H1 (cell line): ENCODE measurements at regions not wholly inside any gene's neighbourhood (a gene's known extent, or its start where the extent isn't known, plus 50 kb on each side); places are given as distances from the start of the nearest gene placed in this dataset.

Experiments used
- CTCF ChIA-PET: fragments of 300-600 bp; sonication (Branson Sonifier 250); formaldehyde crosslinking; loops from one replicate; lab custom pipeline; 2021; ENCODE audit not compliant: partially characterized antibody; lab: Charles Lee
- POLR2A ChIA-PET: fragments of 300-600 bp; sonication (Branson Sonifier 250); formaldehyde crosslinking; loops from one replicate; lab custom pipeline; 2021; ENCODE audit warnings: inconsistent platforms; ENCODE audit not compliant: partially characterized antibody; lab: Charles Lee
- DNase-seq, 2 experiments: peaks; one replicate each; pipeline versions ENCODE4 v3.0.0 to v3.0.0-alpha.2; 2010 to 2022; ENCODE audit warnings: low spot score in 2 of 2, low read depth in 1 of 2, mixed read lengths in 1 of 2
- FAIRE-seq: peaks from 2 replicates; lab custom pipeline; 2011; peaks lifted over from hg19 to GRCh38; lab: Jason Lieb, UNC
- H2AFZ ChIP-seq: 2 replicates; pipeline ENCODE4 v1.8.1; 2012; ENCODE audit warnings: low read length, inconsistent platforms
- H2AK5ac ChIP-seq: 2 replicates; pipeline ENCODE4 v1.6.1; 2013; ENCODE audit warnings: low read depth, low read length
- H2BK120ac ChIP-seq: replicated peaks from 2 replicates; pipeline ENCODE3; 2013; ENCODE audit warnings: low read depth, low read length, inconsistent platforms
- H2BK12ac ChIP-seq: 2 replicates; pipeline ENCODE4 v1.6.1; 2013; ENCODE audit warnings: low read depth, low read length
- H2BK15ac ChIP-seq: 2 replicates; pipeline ENCODE4 v1.6.1; 2013; ENCODE audit warnings: low read length
- H2BK20ac ChIP-seq: 2 replicates; pipeline ENCODE4 v1.6.1; 2013; ENCODE audit warnings: low read length
- H2BK5ac ChIP-seq: 2 replicates; pipeline ENCODE4 v1.6.1; 2013; ENCODE audit warnings: low read depth, low read length
- H3K14ac ChIP-seq: 2 replicates; pipeline ENCODE4 v1.6.1; 2013; ENCODE audit warnings: inconsistent platforms; ENCODE audit not compliant: insufficient read length
- H3K18ac ChIP-seq: 2 replicates; pipeline ENCODE4 v1.6.1; 2013; ENCODE audit warnings: low read length; ENCODE audit errors: extremely low read depth
- H3K23ac ChIP-seq: 2 replicates; pipeline ENCODE4 v1.6.1; 2013; ENCODE audit warnings: inconsistent platforms; ENCODE audit not compliant: insufficient read length
- H3K23me2 ChIP-seq: 2 replicates; pipeline ENCODE4 v1.6.1; 2013; ENCODE audit warnings: low read depth, low read length
- H3K27ac ChIP-seq: 2 replicates; pipeline ENCODE4 v1.6.1; 2011; ENCODE audit warnings: low read depth, low read length, inconsistent platforms
- H3K27me3 ChIP-seq, 4 experiments: replicated peaks in 1 of 4; 1 replicate in 1 of 4; 2 replicates in 3 of 4; pipeline versions ENCODE4 v1.6.1 to v1.8.1; 2011 to 2013; ENCODE audit warnings: low read length in 3 of 4, mild to moderate bottlenecking in 3 of 4, inconsistent platforms in 2 of 4, mixed read lengths in 2 of 4, moderate library complexity in 1 of 4; ENCODE audit not compliant: control insufficient read depth in 3 of 4, insufficient read depth in 3 of 4; ENCODE audit errors: extremely low read depth in 1 of 4
- H3K36me3 ChIP-seq, 4 experiments: 2 replicates each; pipeline versions ENCODE4 v1.6.1 to v1.8.1; 2011 to 2013; ENCODE audit warnings: mild to moderate bottlenecking in 4 of 4, low read length in 3 of 4, moderate library complexity in 2 of 4, control low read depth in 1 of 4, inconsistent platforms in 1 of 4; ENCODE audit not compliant: insufficient read depth in 4 of 4, control insufficient read depth in 2 of 4
- H3K4ac ChIP-seq: replicated peaks from 2 replicates; pipeline ENCODE3; 2013; ENCODE audit warnings: low read length, low read depth, mixed read lengths, inconsistent platforms; ENCODE audit not compliant: insufficient read length
- H3K4me1 ChIP-seq, 4 experiments: replicated peaks in 1 of 4; 1 replicate in 1 of 4; 2 replicates in 3 of 4; pipeline versions ENCODE4 v1.6.1 to v1.8.1; 2011 to 2013; ENCODE audit warnings: low read length in 3 of 4, inconsistent platforms in 2 of 4, mixed read lengths in 1 of 4; ENCODE audit not compliant: insufficient read depth in 4 of 4, control insufficient read depth in 3 of 4
- H3K4me2 ChIP-seq, 2 experiments: 2 replicates each; pipeline versions ENCODE4 v1.6.1 to v1.8.1; 2011 to 2013; ENCODE audit warnings: low read depth in 2 of 2, low read length in 2 of 2, control low read depth in 1 of 2, inconsistent platforms in 1 of 2, mild to moderate bottlenecking in 1 of 2; ENCODE audit not compliant: insufficient read depth in 1 of 2
- H3K4me3 ChIP-seq, 4 experiments: fragments of 200-600, 300-600 bp in 1 of 4; sonication (generic), shearing (Covaris generic), sonication (Bioruptor Twin) in 1 of 4; 2 replicates each; pipeline versions ENCODE4 v1.5.1 to v1.8.1; 2011 to 2016; ENCODE audit warnings: low read length in 4 of 4, low read depth in 3 of 4, control low read depth in 2 of 4, inconsistent platforms in 2 of 4, mild to moderate bottlenecking in 2 of 4, mixed read lengths in 1 of 4, moderate library complexity in 1 of 4; ENCODE audit not compliant: insufficient read depth in 2 of 4; ENCODE audit errors: extremely low read depth in 1 of 4
- H3K56ac ChIP-seq: replicated peaks from 2 replicates; pipeline ENCODE3; 2013; ENCODE audit warnings: low read depth, mild to moderate bottlenecking, mixed read lengths, low read length, inconsistent platforms; ENCODE audit not compliant: insufficient read length
- H3K79me1 ChIP-seq: 2 replicates; pipeline ENCODE4 v1.6.1; 2013; ENCODE audit warnings: low read depth, low read length, control low read depth
- H3K79me2 ChIP-seq, 2 experiments: 2 replicates each; pipeline versions ENCODE4 v1.6.1 to v1.8.1; 2012 to 2013; ENCODE audit warnings: low read length in 2 of 2, mild to moderate bottlenecking in 2 of 2, inconsistent platforms in 1 of 2; ENCODE audit not compliant: insufficient read depth in 2 of 2, control insufficient read depth in 1 of 2
- H3K9ac ChIP-seq, 4 experiments: replicated peaks in 1 of 4; 1 replicate in 1 of 4; 2 replicates in 3 of 4; pipeline versions ENCODE4 v1.6.1 to v1.8.1; 2011 to 2013; ENCODE audit warnings: low read depth in 3 of 4, low read length in 3 of 4, control low read depth in 2 of 4, mild to moderate bottlenecking in 2 of 4, moderate library complexity in 2 of 4, inconsistent platforms in 1 of 4; ENCODE audit errors: extremely low read depth in 1 of 4
- H3K9me3 ChIP-seq, 2 experiments: 2 replicates each; pipeline versions ENCODE4 v1.6.1 to v1.8.1; 2012 to 2013; ENCODE audit warnings: mild to moderate bottlenecking in 2 of 2, moderate library complexity in 2 of 2, control low read depth in 1 of 2, inconsistent platforms in 1 of 2, low read depth in 1 of 2, low read length in 1 of 2, mixed read lengths in 1 of 2; ENCODE audit not compliant: insufficient read depth in 2 of 2
- H4K20me1 ChIP-seq, 2 experiments: replicated peaks in 1 of 2; 2 replicates each; pipeline versions ENCODE3 to v1.8.1; 2011 to 2013; ENCODE audit warnings: inconsistent platforms in 2 of 2, low read length in 2 of 2, mild to moderate bottlenecking in 1 of 2; ENCODE audit not compliant: insufficient read depth in 2 of 2, control insufficient read depth in 1 of 2
- H4K5ac ChIP-seq: 2 replicates; pipeline ENCODE4 v1.6.1; 2013; ENCODE audit warnings: low read length, low read depth, mixed read lengths, inconsistent platforms; ENCODE audit not compliant: insufficient read length
- H4K8ac ChIP-seq: 2 replicates; pipeline ENCODE4 v1.8.0; 2013; ENCODE audit warnings: mild to moderate bottlenecking, moderate library complexity, low read length, inconsistent platforms; ENCODE audit not compliant: insufficient read depth; ENCODE audit errors: extremely low read depth
- H4K91ac ChIP-seq: replicated peaks from 2 replicates; pipeline ENCODE3; 2013; ENCODE audit warnings: low read length, mixed read lengths, inconsistent platforms; ENCODE audit not compliant: insufficient read length
- BACH1 ChIP-seq: IDR thresholded peaks from 2 replicates; pipeline ENCODE4 v1.6.1; 2012; ENCODE audit warnings: low read length, improper control_type of control experiment
- CREB1 ChIP-seq: IDR thresholded peaks from 2 replicates; pipeline ENCODE4 v1.6.1; 2012; ENCODE audit warnings: inconsistent platforms
- EGR1 ChIP-seq: IDR thresholded peaks from 2 replicates; pipeline ENCODE4 v1.6.1; 2011; ENCODE audit warnings: low read depth, low read length, borderline replicate concordance
- EP300 ChIP-seq, 2 experiments: IDR thresholded peaks; 1 replicate in 1 of 2; 2 replicates in 1 of 2; pipeline ENCODE4 v1.6.1; 2011 to 2012; ENCODE audit warnings: low read depth in 2 of 2, low read length in 2 of 2, mild to moderate bottlenecking in 2 of 2, borderline replicate concordance in 1 of 2, inconsistent platforms in 1 of 2, moderate library complexity in 1 of 2
- GTF2F1 ChIP-seq: IDR thresholded peaks from 2 replicates; pipeline ENCODE4 v1.6.1; 2012; ENCODE audit warnings: low read depth, low read length, improper control_type of control experiment, borderline replicate concordance
- JUN ChIP-seq: IDR thresholded peaks from 2 replicates; pipeline ENCODE4 v1.6.1; 2011; ENCODE audit warnings: low read depth, mild to moderate bottlenecking, improper control_type of control experiment, low read length
- JUND ChIP-seq: IDR thresholded peaks from 2 replicates; pipeline ENCODE4 v1.6.1; 2011; ENCODE audit warnings: mild to moderate bottlenecking, improper control_type of control experiment, low read length
- RAD21 ChIP-seq, 2 experiments: IDR thresholded peaks in 1 of 2; conservative IDR thresholded peaks in 1 of 2; 2 replicates each; pipeline ENCODE4 v1.6.1; 2011; ENCODE audit warnings: low read depth in 2 of 2, low read length in 2 of 2, improper control_type of control experiment in 1 of 2, inconsistent platforms in 1 of 2, mild to moderate bottlenecking in 1 of 2, moderate library complexity in 1 of 2
- SAP30 ChIP-seq: fragments of 300-600 bp; sonication (generic); IDR thresholded peaks from 2 replicates; pipeline ENCODE4 v1.7.1; 2012; ENCODE audit warnings: low read length, moderate library complexity, mild to moderate bottlenecking, inconsistent platforms; ENCODE audit not compliant: insufficient read depth, insufficient replicate concordance
- TAF1 ChIP-seq: IDR thresholded peaks from 2 replicates; pipeline ENCODE4 v1.6.1; 2011; ENCODE audit warnings: mild to moderate bottlenecking, low read depth, low read length
- TAF7 ChIP-seq: optimal IDR thresholded peaks from 2 replicates; pipeline ENCODE3; 2011; ENCODE audit warnings: low read depth, mild to moderate bottlenecking, inconsistent platforms, low read length, moderate library complexity, borderline replicate concordance
- TBP ChIP-seq: IDR thresholded peaks from 2 replicates; pipeline ENCODE4 v1.6.1; 2011; ENCODE audit warnings: low read depth, low read length, improper control_type of control experiment
- TEAD4 ChIP-seq: IDR thresholded peaks from 2 replicates; pipeline ENCODE4 v1.6.1; 2012; ENCODE audit warnings: low read depth, low read length, inconsistent platforms, mixed read lengths
- WGBS, 2 experiments: shearing (Covaris generic) in 1 of 2; methylation state at CpG; one replicate each; pipeline versions ENCODE4 v1.1.6 to v1.1.7; 2013 to 2015; ENCODE audit warnings: low lambda C conversion rate in 2 of 2, mixed read lengths in 2 of 2, inconsistent platforms in 1 of 2, low coverage in 1 of 2, missing lambda C conversion rate in 1 of 2; ENCODE audit not compliant: insufficient replicate concordance in 2 of 2, insufficient coverage in 1 of 2, insufficient read length in 1 of 2; ENCODE audit errors: extremely low coverage in 1 of 2, missing lambda C conversion rate in 1 of 2; 5-methylcytosine and 5-hydroxymethylcytosine counted together
- TF ChIP-seq, protein P1 (sequence below): IDR thresholded peaks from 2 replicates; pipeline ENCODE4 v1.6.1; 2011; ENCODE audit warnings: low read length, improper control_type of control experiment

DNA sequence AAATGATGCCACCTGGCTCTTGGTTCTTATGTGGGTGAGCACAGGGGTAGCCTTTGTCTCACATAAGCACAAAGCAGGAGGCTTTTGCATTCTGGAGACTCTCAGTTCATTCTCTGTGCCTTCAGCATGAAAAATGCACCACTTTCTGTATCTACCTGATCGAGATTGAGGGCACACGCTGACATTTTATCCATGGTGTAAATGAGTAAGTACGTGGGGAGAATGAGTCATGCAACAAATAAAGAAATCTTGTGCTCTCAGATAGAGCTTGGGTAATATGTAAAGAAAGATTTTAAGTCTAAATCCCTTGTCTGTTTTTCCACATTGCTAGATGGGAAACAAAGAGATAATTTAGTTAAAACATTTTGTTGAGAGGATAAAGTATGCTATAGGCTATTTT is 607.2 kb upstream of the WWC1 start:
- POLR2A ChIA-PET: no interaction called here

More for the DNA sequence above, 607.2 kb upstream of the WWC1 start:
- no peak overlapping the region for H2BK5ac ChIP-seq
- H3K79me1 ChIP-seq: no peaks in the 10 kb centered on the region
- H3K4me3 ChIP-seq: no peak overlapping the region
- no peak overlapping the region for H2BK12ac ChIP-seq
- H3K36me3 ChIP-seq: no peaks in the 10 kb centered on the region
- no peak overlapping the region for H2BK20ac ChIP-seq
- FAIRE-seq (no peak), DNase-seq (no peak)
- CTCF ChIA-PET: interaction anchor here (1.4 kb wide), 1 partner anchor 11 kb away, joined by 4 read pairs; no protein-coding TSS in a partner anchor
- H3K27ac ChIP-seq: no peak overlapping the region
- WGBS, 2 experiments: 94% methylated on average over 3 of the region's 3 CpGs; no CpG with 5 or more reads in 1 of the 2 experiments
- H3K18ac ChIP-seq: no peak overlapping the region
- TF ChIP-seq JUN (no peak), CREB1 (no peak), BACH1 (no peak), JUND (no peak), TAF1 (no peak), TAF7 (no peak), GTF2F1 (no peak), SAP30 (no peak), TBP (no peak), EP300 (IDR thresholded peaks at IDR 0.05; ENCODE audit: borderline replicate concordance in 1 of 2, low read depth in 2 of 2, low read length in 2 of 2) (no peak), TEAD4 (no peak), EGR1 (no peak), RAD21 (IDR thresholded peaks at IDR 0.05 in 1 of 2, conservative IDR thresholded peaks at IDR 0.05 in 1 of 2; ENCODE audit: low read depth in 2 of 2, low read length in 2 of 2) (no peak)
- TF ChIP-seq, protein P1, sequence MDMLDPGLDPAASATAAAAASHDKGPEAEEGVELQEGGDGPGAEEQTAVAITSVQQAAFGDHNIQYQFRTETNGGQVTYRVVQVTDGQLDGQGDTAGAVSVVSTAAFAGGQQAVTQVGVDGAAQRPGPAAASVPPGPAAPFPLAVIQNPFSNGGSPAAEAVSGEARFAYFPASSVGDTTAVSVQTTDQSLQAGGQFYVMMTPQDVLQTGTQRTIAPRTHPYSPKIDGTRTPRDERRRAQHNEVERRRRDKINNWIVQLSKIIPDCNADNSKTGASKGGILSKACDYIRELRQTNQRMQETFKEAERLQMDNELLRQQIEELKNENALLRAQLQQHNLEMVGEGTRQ: no peak
- H3K23ac ChIP-seq: no peak overlapping the region
- no peak overlapping the region for H4K5ac ChIP-seq
- no peak overlapping the region for H3K4ac ChIP-seq
- H4K20me1 ChIP-seq: no peaks in the 10 kb centered on the region
- H2AFZ ChIP-seq: no peak overlapping the region
- H4K91ac ChIP-seq: no peak overlapping the region
- H4K8ac ChIP-seq: no peak overlapping the region
- H3K4me2 ChIP-seq: no peak overlapping the region
- H2AK5ac ChIP-seq: no peak overlapping the region
- H3K23me2 ChIP-seq: no peaks in the 10 kb centered on the region
- H3K4me1 ChIP-seq: no peaks in the 10 kb centered on the region
- no peak overlapping the region for H2BK15ac ChIP-seq
- no peak overlapping the region for H3K9ac ChIP-seq
- H3K56ac ChIP-seq: no peak overlapping the region
- peaks cover 0 to 5% of the 10 kb centered on the region in 2 experiments; a peak in 2 of 4 replicates for H3K9me3 ChIP-seq
- no peaks in the 10 kb centered on the region for H3K79me2 ChIP-seq
- no peak overlapping the region for H3K14ac ChIP-seq
- H3K27me3 ChIP-seq: no peaks in the 10 kb centered on the region
- no peak overlapping the region for H2BK120ac ChIP-seq
